ENCODE measurements at regions not wholly inside any gene's neighbourhood (a gene's known extent, or its start where the extent isn't known, plus 50 kb on each side); places are given as distances from the start of the nearest gene placed in this dataset.

DNA sequence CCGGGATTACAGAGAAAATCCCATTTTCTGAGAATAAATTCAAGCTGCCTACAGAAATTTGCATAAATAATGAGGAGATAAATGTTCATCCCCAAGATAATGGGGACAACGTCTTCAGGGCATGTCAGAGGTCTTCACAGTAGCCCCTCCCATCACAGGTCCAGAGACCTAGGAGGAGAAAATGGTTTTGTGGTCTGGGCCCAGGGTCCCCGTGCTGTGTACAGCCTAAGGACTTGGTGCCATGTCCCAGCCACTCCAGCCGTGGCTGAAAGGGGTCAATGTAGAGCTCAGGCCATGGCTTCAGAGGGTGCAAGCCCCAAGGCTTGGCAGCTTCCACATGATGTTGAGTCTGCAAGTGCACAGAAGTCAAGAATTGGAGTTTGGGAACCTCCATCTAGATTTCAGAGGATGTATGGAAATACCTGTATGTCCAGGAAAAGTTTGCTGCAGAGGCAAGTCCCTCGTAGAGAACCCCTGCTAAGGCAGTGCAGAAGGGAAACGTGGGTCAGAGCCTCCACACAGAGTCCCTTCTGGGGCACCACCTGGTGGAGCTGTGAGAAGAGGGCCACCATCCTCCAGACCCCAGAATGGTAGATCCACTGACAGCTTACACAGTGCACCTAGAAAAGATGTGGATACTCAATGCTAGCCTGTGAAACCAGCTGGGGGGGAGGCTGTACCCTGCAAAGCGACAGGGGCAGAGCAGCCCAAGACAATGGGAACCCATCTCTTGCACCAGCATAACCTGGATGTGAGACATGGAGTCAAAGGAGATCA lies 176.3 kb downstream of the RASSF9 start:
- H3K4me1 ChIP-seq: no peaks in the 10 kb centered on the region
- H3K4me3 ChIP-seq: no peak overlapping the region
- TF ChIP-seq EP300 (IDR thresholded peaks at IDR 0.05) (no peak), POLR2A (IDR thresholded peaks at IDR 0.05) (no peak), POLR2AphosphoS5 (IDR thresholded peaks at IDR 0.05) (no peak)
- 58 to 67% methylated on average over 7 of the region's 7 CpGs for WGBS, 2 donors
- no peak overlapping the region for H3K27ac ChIP-seq
- intact Hi-C loops (cut with DNase I): no loop called here
- no peaks in the 10 kb centered on the region for H3K36me3 ChIP-seq
- DNase-seq: no peak
- H3K27me3 ChIP-seq: no peaks in the 10 kb centered on the region
- H3K9me3 ChIP-seq: no peaks in the 10 kb centered on the region

DNA sequence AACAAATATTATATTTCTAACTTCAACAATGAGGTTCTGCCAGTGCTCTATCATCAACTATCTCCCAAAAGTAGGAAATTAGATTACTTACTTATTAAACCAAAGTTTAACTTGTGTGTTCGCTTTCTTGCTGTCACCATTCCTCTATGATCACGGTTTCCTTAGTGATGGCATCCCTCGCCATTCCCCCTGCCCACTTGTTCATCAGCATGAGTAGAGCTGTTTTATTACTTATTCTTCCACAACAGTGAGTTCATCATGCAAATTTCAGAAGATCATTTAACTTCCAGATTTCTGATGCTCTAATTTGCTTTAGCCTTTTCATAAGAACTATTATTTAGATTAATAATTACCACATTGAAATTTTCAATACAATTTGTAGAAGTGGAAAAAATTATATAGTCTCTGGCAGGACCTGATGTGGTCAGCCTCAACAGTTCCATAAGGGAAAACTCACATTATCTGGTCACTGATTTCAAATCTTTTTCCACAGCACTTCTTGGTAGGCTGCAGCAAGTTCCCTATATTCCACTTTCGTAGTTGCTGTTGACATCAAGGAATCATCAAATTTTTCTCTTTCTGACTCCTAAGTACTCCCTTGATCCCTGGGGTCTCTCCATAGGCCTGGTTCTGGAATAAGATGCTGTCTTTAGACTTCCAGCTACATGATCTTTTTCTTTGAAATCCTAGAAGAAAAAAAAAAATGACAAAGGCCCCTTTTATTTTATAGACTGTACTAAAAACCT lies 174.6 kb downstream of the RASSF9 start:
- 88% methylated on average over 4 of the region's 4 CpGs for WGBS, 2 donors
- Histone ChIP-seq H3K27me3 (no peaks in the 10 kb centered on the region), H3K9me3 (no peaks in the 10 kb centered on the region), H3K27ac (no peak overlapping the region), H3K4me3 (no peak overlapping the region), H3K4me1 (no peaks in the 10 kb centered on the region), H3K36me3 (no peaks in the 10 kb centered on the region)
- TF ChIP-seq POLR2A (IDR thresholded peaks at IDR 0.05) (no peak), POLR2AphosphoS5 (IDR thresholded peaks at IDR 0.05) (no peak), EP300 (IDR thresholded peaks at IDR 0.05) (no peak)
- TF ChIP-seq, protein P1, sequence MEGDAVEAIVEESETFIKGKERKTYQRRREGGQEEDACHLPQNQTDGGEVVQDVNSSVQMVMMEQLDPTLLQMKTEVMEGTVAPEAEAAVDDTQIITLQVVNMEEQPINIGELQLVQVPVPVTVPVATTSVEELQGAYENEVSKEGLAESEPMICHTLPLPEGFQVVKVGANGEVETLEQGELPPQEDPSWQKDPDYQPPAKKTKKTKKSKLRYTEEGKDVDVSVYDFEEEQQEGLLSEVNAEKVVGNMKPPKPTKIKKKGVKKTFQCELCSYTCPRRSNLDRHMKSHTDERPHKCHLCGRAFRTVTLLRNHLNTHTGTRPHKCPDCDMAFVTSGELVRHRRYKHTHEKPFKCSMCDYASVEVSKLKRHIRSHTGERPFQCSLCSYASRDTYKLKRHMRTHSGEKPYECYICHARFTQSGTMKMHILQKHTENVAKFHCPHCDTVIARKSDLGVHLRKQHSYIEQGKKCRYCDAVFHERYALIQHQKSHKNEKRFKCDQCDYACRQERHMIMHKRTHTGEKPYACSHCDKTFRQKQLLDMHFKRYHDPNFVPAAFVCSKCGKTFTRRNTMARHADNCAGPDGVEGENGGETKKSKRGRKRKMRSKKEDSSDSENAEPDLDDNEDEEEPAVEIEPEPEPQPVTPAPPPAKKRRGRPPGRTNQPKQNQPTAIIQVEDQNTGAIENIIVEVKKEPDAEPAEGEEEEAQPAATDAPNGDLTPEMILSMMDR (IDR thresholded peaks at IDR 0.05): no peak
- intact Hi-C loops (cut with DNase I): no loop called here
- no peak for DNase-seq

DNA sequence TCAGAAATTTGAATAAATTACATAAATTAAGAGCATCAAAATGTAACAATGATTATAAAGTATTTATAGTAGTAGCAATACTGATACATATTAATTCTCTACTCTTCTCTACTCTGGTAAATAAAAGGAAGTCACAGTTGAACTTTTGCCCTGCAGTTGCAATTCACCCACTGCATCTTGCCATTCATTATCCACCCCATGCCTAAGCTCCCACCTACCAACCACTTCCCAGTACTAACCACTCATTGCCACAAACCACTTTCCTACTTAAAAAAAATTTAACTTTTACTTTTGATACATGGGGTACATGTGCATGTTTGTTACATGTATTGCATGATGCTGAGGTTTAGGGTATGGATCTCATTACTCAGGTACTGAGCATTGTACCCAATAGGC lies 174.0 kb downstream of the RASSF9 start:
- H3K27me3 ChIP-seq: no peaks in the 10 kb centered on the region
- intact Hi-C loops (cut with DNase I): no loop called here
- H3K36me3 ChIP-seq: no peaks in the 10 kb centered on the region
- H3K4me1 ChIP-seq: no peaks in the 10 kb centered on the region
- no peak overlapping the region for H3K27ac ChIP-seq
- no peak overlapping the region for H3K4me3 ChIP-seq
- no peak for TF ChIP-seq EP300 (IDR thresholded peaks at IDR 0.05)
- no peak for TF ChIP-seq POLR2AphosphoS5 (IDR thresholded peaks at IDR 0.05)
- no peak for TF ChIP-seq POLR2A (IDR thresholded peaks at IDR 0.05)
- TF ChIP-seq, protein P1 (IDR thresholded peaks at IDR 0.05): no peak
- no peaks in the 10 kb centered on the region for H3K9me3 ChIP-seq
- DNase-seq: no peak

DNA sequence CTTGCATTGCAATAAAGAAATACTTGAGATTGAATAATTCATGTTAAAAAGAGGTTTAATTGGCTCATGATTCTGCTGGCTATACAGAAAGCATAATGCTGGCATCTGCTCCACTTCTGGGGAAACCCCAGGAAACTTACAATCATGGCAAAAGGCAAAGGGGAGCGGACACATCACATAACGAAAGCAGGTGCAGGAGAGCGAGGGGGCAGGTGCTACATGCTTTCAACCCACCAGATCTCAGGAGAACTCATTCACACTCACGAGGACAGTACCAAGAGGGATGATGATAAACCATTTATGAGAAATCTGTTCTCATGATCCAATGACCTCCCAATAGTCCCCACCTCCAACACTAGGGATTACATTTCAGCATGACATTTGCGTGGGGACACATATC lies 172.6 kb downstream of the RASSF9 start:
- H3K27ac ChIP-seq: no peak overlapping the region

DNA sequence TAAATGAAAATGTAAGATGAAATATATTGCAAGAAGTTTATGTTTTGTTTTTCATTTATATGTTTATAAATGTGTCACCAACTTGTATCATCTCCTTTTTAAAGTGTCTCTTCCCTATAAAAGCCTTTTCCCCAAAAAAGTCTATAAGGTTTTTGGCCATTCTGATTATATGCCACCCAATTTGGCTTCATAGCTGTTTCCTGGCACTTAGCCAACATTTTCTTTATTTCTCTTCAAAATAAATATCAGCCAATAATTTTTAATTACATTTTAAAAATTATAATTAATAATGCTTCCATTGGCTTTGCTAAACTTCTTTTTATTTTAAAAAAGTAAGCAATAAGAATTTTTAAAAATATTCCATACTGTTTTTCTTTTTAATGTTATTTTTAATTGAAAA lies 171.8 kb downstream of the RASSF9 start:
- no peaks in the 10 kb centered on the region for H3K36me3 ChIP-seq
- H3K4me3 ChIP-seq: no peak overlapping the region
- H3K27ac ChIP-seq: no peak overlapping the region
- no peak for TF ChIP-seq EP300 (IDR thresholded peaks at IDR 0.05)
- TF ChIP-seq POLR2A (IDR thresholded peaks at IDR 0.05): no peak
- no peak for TF ChIP-seq POLR2AphosphoS5 (IDR thresholded peaks at IDR 0.05)
- TF ChIP-seq, protein P1 (IDR thresholded peaks at IDR 0.05): no peak
- no peak for DNase-seq
- no peaks in the 10 kb centered on the region for H3K9me3 ChIP-seq
- H3K4me1 ChIP-seq: no peaks in the 10 kb centered on the region
- no peaks in the 10 kb centered on the region for H3K27me3 ChIP-seq
- intact Hi-C loops (cut with DNase I): no loop called here

More for the DNA sequence above, 172.6 kb downstream of the RASSF9 start:
- Histone ChIP-seq H3K4me1 (no peaks in the 10 kb centered on the region), H3K27me3 (no peaks in the 10 kb centered on the region), H3K36me3 (no peaks in the 10 kb centered on the region), H3K9me3 (no peaks in the 10 kb centered on the region), H3K4me3 (no peak overlapping the region)
- DNase-seq: no peak
- TF ChIP-seq, protein P1 (IDR thresholded peaks at IDR 0.05): no peak
- TF ChIP-seq POLR2AphosphoS5 (IDR thresholded peaks at IDR 0.05): no peak
- no peak for TF ChIP-seq POLR2A (IDR thresholded peaks at IDR 0.05)
- no peak for TF ChIP-seq EP300 (IDR thresholded peaks at IDR 0.05)
- intact Hi-C loops (cut with DNase I): no loop called here
- 78 to 79% methylated on average over 5 of the region's 5 CpGs for WGBS, 2 donors

Data from sigmoid colon (tissue), 6 donors.